Duodenal mucosa (tissue), 2 donors: ENCODE measurements at regions not wholly inside any gene's neighbourhood (a gene's known extent, or its start where the extent isn't known, plus 50 kb on each side); places are given as distances from the start of the nearest gene placed in this dataset.

Experiments
- H3K27ac ChIP-seq: one replicate; pipeline ENCODE4 v1.7.0; 2013; ENCODE audit warnings: low read depth, low read length
- H3K27me3 ChIP-seq, 2 donors: one replicate each; pipeline ENCODE4 v1.7.0; 2013; ENCODE audit warnings: low read length in 2 of 2, control low read depth in 1 of 2; ENCODE audit not compliant: insufficient read depth in 2 of 2, control insufficient read depth in 1 of 2
- H3K36me3 ChIP-seq, 2 donors: one replicate each; pipeline ENCODE4 v1.7.0; 2013; ENCODE audit warnings: low read length in 2 of 2, control low read depth in 1 of 2; ENCODE audit not compliant: insufficient read depth in 2 of 2, control insufficient read depth in 1 of 2
- H3K4me1 ChIP-seq, 2 donors: one replicate each; pipeline ENCODE4 v1.7.0; 2013; ENCODE audit warnings: low read length in 2 of 2, control low read depth in 1 of 2; ENCODE audit not compliant: insufficient read depth in 2 of 2, control insufficient read depth in 1 of 2
- H3K4me3 ChIP-seq, 2 donors: one replicate each; pipeline ENCODE4 v1.7.0; 2013; ENCODE audit warnings: low read length in 2 of 2, low read depth in 1 of 2
- H3K9ac ChIP-seq, 2 donors: one replicate each; pipeline ENCODE4 v1.7.0; 2013; ENCODE audit warnings: low read length in 2 of 2, low read depth in 1 of 2
- H3K9me3 ChIP-seq, 2 donors: one replicate each; pipeline ENCODE4 v1.7.0; 2013; ENCODE audit warnings: low read length in 2 of 2, control low read depth in 1 of 2; ENCODE audit not compliant: control insufficient read depth in 1 of 2

GRCh38 chr10:128438417-128439063 lies 312.3 kb upstream of the MKI67 start:
- H3K4me3 ChIP-seq, result no peak overlapping the region
- no peak overlapping the region for H3K27ac ChIP-seq
- peaks cover 4% of the 10 kb centered on the region in 2 donors for H3K27me3 ChIP-seq
- no peaks in the 10 kb centered on the region for H3K9me3 ChIP-seq
- no peak overlapping the region for H3K9ac ChIP-seq
- H3K4me1 ChIP-seq, result no peaks in the 10 kb centered on the region
- no peaks in the 10 kb centered on the region for H3K36me3 ChIP-seq

GRCh38 chr10:128440513-128441160 lies 314.4 kb upstream of the MKI67 start:
- Histone ChIP-seq H3K27ac (no peak overlapping the region), H3K4me3 (no peak overlapping the region), H3K4me1 (no peaks in the 10 kb centered on the region), H3K36me3 (no peaks in the 10 kb centered on the region), H3K9me3 (no peaks in the 10 kb centered on the region), H3K9ac (no peak overlapping the region), H3K27me3 (peaks cover 3 to 4% of the 10 kb centered on the region in 2 donors)

GRCh38 chr10:128443925-128444518 lies 317.8 kb upstream of the MKI67 start:
- Histone ChIP-seq H3K4me3 (no peak overlapping the region), H3K36me3 (no peaks in the 10 kb centered on the region), H3K9ac (no peak overlapping the region)

GRCh38 chr10:128448796-128449195 lies 322.6 kb upstream of the MKI67 start:
- H3K4me3 ChIP-seq, result no peak overlapping the region
- H3K9ac ChIP-seq, result no peak overlapping the region
- H3K4me1 ChIP-seq, result no peaks in the 10 kb centered on the region
- H3K27ac ChIP-seq, result no peak overlapping the region
- H3K27me3 ChIP-seq, result no peaks in the 10 kb centered on the region
- no peaks in the 10 kb centered on the region for H3K36me3 ChIP-seq
- no peaks in the 10 kb centered on the region for H3K9me3 ChIP-seq

More at GRCh38 chr10:128443925-128444518, 317.8 kb upstream of the MKI67 start:
- no peaks in the 10 kb centered on the region for H3K4me1 ChIP-seq
- no peak overlapping the region for H3K27ac ChIP-seq
- H3K27me3 ChIP-seq, result no peaks in the 10 kb centered on the region
- H3K9me3 ChIP-seq, result no peaks in the 10 kb centered on the region

- Histone ChIP-seq H3K9me3 (no peaks in the 10 kb centered on the region), H3K27me3 (no peaks in the 10 kb centered on the region), H3K4me1 (no peaks in the 10 kb centered on the region), H3K36me3 (no peaks in the 10 kb centered on the region), H3K27ac (no peak overlapping the region), H3K4me3 (no peak overlapping the region), H3K9ac (no peak overlapping the region)
Observed at GRCh38 chr10:128451879-128452278, 325.7 kb upstream of the MKI67 start.

GRCh38 chr10:128456271-128456670 lies 330.0 kb upstream of the MKI67 start:
- Histone ChIP-seq H3K4me1 (no peaks in the 10 kb centered on the region), H3K4me3 (no peak overlapping the region), H3K9ac (no peak overlapping the region), H3K27me3 (no peaks in the 10 kb centered on the region), H3K36me3 (no peaks in the 10 kb centered on the region), H3K27ac (no peak overlapping the region), H3K9me3 (no peaks in the 10 kb centered on the region)

GRCh38 chr10:128457136-128457535 lies 330.9 kb upstream of the MKI67 start:
- H3K27ac ChIP-seq, result no peak overlapping the region

GRCh38 chr10:128461991-128462390 lies 335.8 kb upstream of the MKI67 start:
- Histone ChIP-seq H3K4me1 (no peaks in the 10 kb centered on the region), H3K27me3 (no peaks in the 10 kb centered on the region), H3K27ac (no peak overlapping the region), H3K4me3 (no peak overlapping the region), H3K9ac (no peak overlapping the region), H3K36me3 (no peaks in the 10 kb centered on the region), H3K9me3 (peaks cover 0 to 1% of the 10 kb centered on the region in 2 donors)

More at GRCh38 chr10:128457136-128457535, 330.9 kb upstream of the MKI67 start:
- Histone ChIP-seq H3K9me3 (no peaks in the 10 kb centered on the region), H3K27me3 (no peaks in the 10 kb centered on the region), H3K4me1 (no peaks in the 10 kb centered on the region), H3K4me3 (no peak overlapping the region), H3K36me3 (no peaks in the 10 kb centered on the region), H3K9ac (no peak overlapping the region)

GRCh38 chr10:128462844-128463243 lies 336.6 kb upstream of the MKI67 start:
- Histone ChIP-seq H3K27me3 (no peaks in the 10 kb centered on the region), H3K4me3 (no peak overlapping the region), H3K4me1 (no peaks in the 10 kb centered on the region), H3K36me3 (no peaks in the 10 kb centered on the region), H3K27ac (no peak overlapping the region), H3K9me3 (peaks cover 0 to 1% of the 10 kb centered on the region in 2 donors), H3K9ac (no peak overlapping the region)

- no peak overlapping the region for H3K4me3 ChIP-seq
- peaks cover 0 to 1% of the 10 kb centered on the region in 2 donors for H3K9me3 ChIP-seq
- H3K27me3 ChIP-seq, result no peaks in the 10 kb centered on the region
- H3K36me3 ChIP-seq, result no peaks in the 10 kb centered on the region
- H3K4me1 ChIP-seq, result no peaks in the 10 kb centered on the region
- no peak overlapping the region for H3K27ac ChIP-seq
- no peak overlapping the region for H3K9ac ChIP-seq
Observed at GRCh38 chr10:128463991-128464760, 338.0 kb upstream of the MKI67 start.
